ENCODE measurements at regions not wholly inside any gene's neighbourhood (a gene's known extent, or its start where the extent isn't known, plus 50 kb on each side); places are given as distances from the start of the nearest gene placed in this dataset.
"Not testable (repeated sequence)": the region's sequence is repeated elsewhere in the genome, so short reads cannot be mapped to it uniquely, and the experiment has no call there.

- Mint-ChIP-seq H3K4me3 (ENCODE audit: unreplicated experiment) (no peak overlapping the region), H3K27me3 (ENCODE audit: unreplicated experiment) (no peaks in the 10 kb centered on the region), H3K9me3 (ENCODE audit: unreplicated experiment) (no peaks in the 10 kb centered on the region), H3K36me3 (ENCODE audit: unreplicated experiment) (no peaks in the 10 kb centered on the region), H3K27ac (ENCODE audit: unreplicated experiment) (no peak overlapping the region), H3K4me1 (ENCODE audit: unreplicated experiment) (no peaks in the 10 kb centered on the region)
- no peak for DNase-seq (ENCODE audit: extremely low spot score, unreplicated experiment)
- no peak for TF ChIP-seq CTCF (IDR thresholded peaks at IDR 0.05)
Measured at GRCh38 chr2:48195169-48195568, 119.3 kb upstream of the FOXN2 start.

DNA sequence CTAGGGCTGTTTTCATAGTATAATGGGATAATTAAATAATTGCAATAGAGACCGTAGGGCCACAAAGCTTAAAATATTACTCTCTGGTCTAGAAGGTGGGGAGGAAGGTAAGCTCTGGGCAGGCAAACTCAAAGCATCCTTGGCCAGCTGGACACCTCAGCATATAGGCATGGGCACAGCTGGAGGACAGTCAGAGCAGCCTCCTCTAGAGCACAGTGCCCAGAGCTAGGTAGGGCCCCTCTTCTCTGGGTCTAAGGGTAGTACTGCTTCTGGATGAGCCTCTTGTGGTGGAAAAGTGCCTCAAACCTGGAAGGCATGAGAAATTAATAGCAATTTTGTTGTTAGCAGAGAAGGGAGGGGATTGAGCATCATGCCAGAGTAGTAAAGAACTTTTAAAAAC lies 116.9 kb upstream of the FOXN2 start:
- no peaks in the 10 kb centered on the region for H3K36me3 Mint-ChIP-seq (ENCODE audit: unreplicated experiment)
- H3K4me3 Mint-ChIP-seq (ENCODE audit: unreplicated experiment): no peak overlapping the region
- H3K9me3 Mint-ChIP-seq (ENCODE audit: unreplicated experiment): no peaks in the 10 kb centered on the region
- TF ChIP-seq CTCF (IDR thresholded peaks at IDR 0.05): no peak
- no peaks in the 10 kb centered on the region for H3K4me1 Mint-ChIP-seq (ENCODE audit: unreplicated experiment)
- no peak overlapping the region for H3K27ac Mint-ChIP-seq (ENCODE audit: unreplicated experiment)
- no peaks in the 10 kb centered on the region for H3K27me3 Mint-ChIP-seq (ENCODE audit: unreplicated experiment)
- no peak for DNase-seq (ENCODE audit: extremely low spot score, unreplicated experiment)

DNA sequence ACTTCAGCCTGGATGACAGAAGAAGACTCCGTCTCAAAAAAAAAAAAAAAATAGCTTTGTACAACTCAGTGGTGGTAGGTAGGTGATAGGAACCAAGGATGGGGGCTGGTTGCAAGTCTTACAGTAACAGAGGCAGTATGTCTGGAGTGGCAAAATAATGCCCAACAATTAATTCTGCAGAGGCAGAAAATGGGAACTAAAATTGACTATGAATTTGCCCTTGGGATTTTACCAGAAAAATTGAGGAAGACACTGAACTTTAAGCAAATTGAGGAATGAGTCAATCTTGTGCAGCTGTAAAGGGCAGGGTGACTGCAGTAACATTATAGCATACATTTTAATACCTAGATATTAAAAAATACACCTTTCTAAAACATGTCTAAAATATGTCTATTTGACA lies 116.1 kb upstream of the FOXN2 start:
- no peak for TF ChIP-seq CTCF (IDR thresholded peaks at IDR 0.05)
- Mint-ChIP-seq H3K36me3 (ENCODE audit: unreplicated experiment) (no peaks in the 10 kb centered on the region), H3K27me3 (ENCODE audit: unreplicated experiment) (no peaks in the 10 kb centered on the region), H3K9me3 (ENCODE audit: unreplicated experiment) (no peaks in the 10 kb centered on the region), H3K4me3 (ENCODE audit: unreplicated experiment) (no peak overlapping the region), H3K4me1 (ENCODE audit: unreplicated experiment) (no peaks in the 10 kb centered on the region), H3K27ac (ENCODE audit: unreplicated experiment) (no peak overlapping the region)
- no peak for DNase-seq (ENCODE audit: extremely low spot score, unreplicated experiment)

DNA sequence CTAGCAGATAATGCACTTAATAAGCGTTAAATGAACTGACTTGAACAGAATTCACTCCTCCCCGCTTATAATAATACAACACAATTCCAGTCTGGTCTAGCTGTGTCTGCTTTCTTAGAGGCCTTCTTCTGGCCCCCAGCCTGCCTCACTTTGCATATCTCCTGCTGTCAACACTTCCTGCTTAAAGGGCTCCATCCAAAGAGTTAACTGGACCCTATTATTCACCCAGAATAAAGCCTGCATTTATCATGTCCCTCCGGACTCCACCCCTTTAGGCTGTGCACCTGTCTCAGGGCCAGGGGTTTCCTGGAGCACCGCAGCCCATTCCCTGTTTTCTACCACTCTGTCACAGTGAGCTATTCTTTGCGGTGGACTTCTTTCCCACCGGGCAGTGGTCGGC lies 115.4 kb upstream of the FOXN2 start:
- Mint-ChIP-seq H3K36me3 (ENCODE audit: unreplicated experiment) (no peaks in the 10 kb centered on the region), H3K4me1 (ENCODE audit: unreplicated experiment) (no peaks in the 10 kb centered on the region), H3K27ac (ENCODE audit: unreplicated experiment) (no peak overlapping the region), H3K9me3 (ENCODE audit: unreplicated experiment) (no peaks in the 10 kb centered on the region), H3K27me3 (ENCODE audit: unreplicated experiment) (no peaks in the 10 kb centered on the region), H3K4me3 (ENCODE audit: unreplicated experiment) (no peak overlapping the region)
- no peak for TF ChIP-seq CTCF (IDR thresholded peaks at IDR 0.05)
- no peak for DNase-seq (ENCODE audit: extremely low spot score, unreplicated experiment)

- H3K4me1 Mint-ChIP-seq (ENCODE audit: unreplicated experiment): peaks cover 3% of the 10 kb centered on the region
- no peaks in the 10 kb centered on the region for H3K36me3 Mint-ChIP-seq (ENCODE audit: unreplicated experiment)
- no peak overlapping the region for H3K4me3 Mint-ChIP-seq (ENCODE audit: unreplicated experiment)
- no peaks in the 10 kb centered on the region for H3K9me3 Mint-ChIP-seq (ENCODE audit: unreplicated experiment)
- DNase-seq (ENCODE audit: extremely low spot score, unreplicated experiment): no peak
- no peaks in the 10 kb centered on the region for H3K27me3 Mint-ChIP-seq (ENCODE audit: unreplicated experiment)
- TF ChIP-seq CTCF (IDR thresholded peaks at IDR 0.05): no peak
- H3K27ac Mint-ChIP-seq (ENCODE audit: unreplicated experiment): no peak overlapping the region
Measured at GRCh38 chr2:48200620-48201293, 113.7 kb upstream of the FOXN2 start.

DNA sequence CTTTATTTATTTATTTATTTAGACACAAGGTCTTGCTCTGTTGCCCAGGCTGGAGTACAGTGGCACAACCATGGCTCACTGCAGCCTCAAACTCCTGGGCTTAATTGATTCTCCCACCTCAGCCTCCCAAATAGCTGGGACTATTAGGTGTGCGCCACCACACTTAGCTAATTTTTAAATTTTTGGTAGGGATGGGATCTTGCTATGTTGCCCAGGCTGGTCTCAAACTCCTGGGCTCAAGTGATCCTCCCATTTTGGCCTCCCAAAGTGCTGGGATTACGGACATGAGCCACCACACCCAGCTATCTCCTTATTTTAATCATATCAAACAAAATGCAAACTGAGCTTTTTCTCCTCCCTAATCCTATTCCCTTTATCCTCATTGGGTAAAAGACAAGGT lies 113.0 kb upstream of the FOXN2 start:
- not testable (repeated sequence) for H3K4me1 Mint-ChIP-seq (ENCODE audit: unreplicated experiment); H3K27ac Mint-ChIP-seq (ENCODE audit: unreplicated experiment); DNase-seq (ENCODE audit: extremely low spot score, unreplicated experiment); H3K4me3 Mint-ChIP-seq (ENCODE audit: unreplicated experiment); H3K27me3 Mint-ChIP-seq (ENCODE audit: unreplicated experiment); H3K9me3 Mint-ChIP-seq (ENCODE audit: unreplicated experiment); H3K36me3 Mint-ChIP-seq (ENCODE audit: unreplicated experiment)

Measured in osteocyte (in vitro differentiated cells).